HG02623 (cell line): ENCODE measurements at regions not wholly inside any gene's neighbourhood (a gene's known extent, or its start where the extent isn't known, plus 50 kb on each side); places are given as distances from the start of the nearest gene placed in this dataset.

ENCODE experiments used
- ATAC-seq: cut with Tn5 transposase; IDR thresholded peaks from one replicate; pipeline ENCODE4 v1.9.1; 2021; ENCODE audit warnings: moderate library complexity; ENCODE audit not compliant: unreplicated experiment

- no peak for ATAC-seq
These were observed 362.6 kb upstream of the MGMT start for GRCh38 chr10:129104266-129105045.

GRCh38 chr10:129105266-129105665 is 361.8 kb upstream of the MGMT start:
- no peak for ATAC-seq

GRCh38 chr10:129106314-129106713 is 360.7 kb upstream of the MGMT start:
- no peak for ATAC-seq

- no peak for ATAC-seq
These were observed 359.5 kb upstream of the MGMT start for GRCh38 chr10:129107525-129107924.

GRCh38 chr10:129108378-129108777 is 358.7 kb upstream of the MGMT start:
- ATAC-seq = no peak

- no peak for ATAC-seq
These were observed 358.0 kb upstream of the MGMT start for GRCh38 chr10:129108994-129109393.

GRCh38 chr10:129110780-129111179 is 356.3 kb upstream of the MGMT start:
- ATAC-seq = no peak

- ATAC-seq = no peak
These were observed 355.1 kb upstream of the MGMT start for GRCh38 chr10:129111922-129112321.

- ATAC-seq = no peak
These were observed 352.5 kb upstream of the MGMT start for GRCh38 chr10:129114588-129114987.

GRCh38 chr10:129116371-129116770 is 350.7 kb upstream of the MGMT start:
- ATAC-seq = no peak

- ATAC-seq = no peak
These were observed 346.6 kb upstream of the MGMT start for GRCh38 chr10:129120441-129120840.

GRCh38 chr10:129122846-129123245 is 344.2 kb upstream of the MGMT start:
- ATAC-seq = no peak

GRCh38 chr10:129123428-129123827 is 343.6 kb upstream of the MGMT start:
- ATAC-seq = no peak

- ATAC-seq = no peak
These were observed 340.1 kb upstream of the MGMT start for GRCh38 chr10:129126982-129127381.

- ATAC-seq = no peak
These were observed 335.4 kb upstream of the MGMT start for GRCh38 chr10:129131457-129132132.

GRCh38 chr10:129133856-129134255 is 333.2 kb upstream of the MGMT start:
- no peak for ATAC-seq

- ATAC-seq = no peak
These were observed 332.7 kb upstream of the MGMT start for GRCh38 chr10:129134371-129134770.

- no peak for ATAC-seq
These were observed 331.4 kb upstream of the MGMT start for GRCh38 chr10:129135624-129136023.

- no peak for ATAC-seq
These were observed 331.0 kb upstream of the MGMT start for GRCh38 chr10:129136074-129136473.

GRCh38 chr10:129136951-129137350 is 330.1 kb upstream of the MGMT start:
- no peak for ATAC-seq

GRCh38 chr10:129140921-129141885 is 325.8 kb upstream of the MGMT start:
- ATAC-seq = no peak
